ENCODE measurements at regions not wholly inside any gene's neighbourhood (a gene's known extent, or its start where the extent isn't known, plus 50 kb on each side); places are given as distances from the start of the nearest gene placed in this dataset.

DNA sequence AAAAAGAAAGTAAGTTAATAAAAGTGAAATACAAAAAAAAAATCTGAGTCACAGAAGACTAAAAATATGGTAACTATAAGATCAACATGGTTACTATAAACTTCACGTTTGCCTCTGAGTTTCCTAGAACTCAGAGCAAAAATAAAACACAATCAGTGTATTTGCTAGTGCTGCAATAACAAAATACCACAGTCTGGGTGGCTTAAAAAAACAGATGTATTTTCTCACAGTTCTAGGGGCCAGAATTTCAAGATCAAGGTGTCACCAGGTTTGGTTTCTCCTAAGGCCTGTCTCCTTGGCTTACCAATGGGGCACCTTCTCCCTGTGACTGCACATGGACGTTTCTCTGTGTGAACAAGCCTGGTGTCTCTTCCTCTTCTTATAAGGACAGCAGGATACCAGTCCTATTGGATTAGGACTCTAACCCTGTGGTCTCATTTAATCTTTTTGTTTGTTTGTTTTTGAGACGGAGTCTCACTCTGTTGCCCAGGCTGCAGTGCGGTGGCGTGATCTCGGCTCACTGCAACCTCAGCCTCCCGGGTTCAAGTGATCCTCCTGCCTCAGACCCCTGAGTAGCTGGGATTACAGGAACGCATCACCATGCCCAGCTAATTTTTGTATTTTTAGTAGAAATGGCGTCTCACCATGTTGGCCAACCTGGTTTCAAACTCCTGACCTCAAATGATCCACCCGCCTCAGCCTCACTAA, 104.9 kb upstream of the LOC128125822 start:
- no peak for TF ChIP-seq PPARA (CRISPR knock-in tag; IDR thresholded peaks at IDR 0.05; ENCODE audit: borderline replicate concordance)
- TF ChIP-seq, protein P1, sequence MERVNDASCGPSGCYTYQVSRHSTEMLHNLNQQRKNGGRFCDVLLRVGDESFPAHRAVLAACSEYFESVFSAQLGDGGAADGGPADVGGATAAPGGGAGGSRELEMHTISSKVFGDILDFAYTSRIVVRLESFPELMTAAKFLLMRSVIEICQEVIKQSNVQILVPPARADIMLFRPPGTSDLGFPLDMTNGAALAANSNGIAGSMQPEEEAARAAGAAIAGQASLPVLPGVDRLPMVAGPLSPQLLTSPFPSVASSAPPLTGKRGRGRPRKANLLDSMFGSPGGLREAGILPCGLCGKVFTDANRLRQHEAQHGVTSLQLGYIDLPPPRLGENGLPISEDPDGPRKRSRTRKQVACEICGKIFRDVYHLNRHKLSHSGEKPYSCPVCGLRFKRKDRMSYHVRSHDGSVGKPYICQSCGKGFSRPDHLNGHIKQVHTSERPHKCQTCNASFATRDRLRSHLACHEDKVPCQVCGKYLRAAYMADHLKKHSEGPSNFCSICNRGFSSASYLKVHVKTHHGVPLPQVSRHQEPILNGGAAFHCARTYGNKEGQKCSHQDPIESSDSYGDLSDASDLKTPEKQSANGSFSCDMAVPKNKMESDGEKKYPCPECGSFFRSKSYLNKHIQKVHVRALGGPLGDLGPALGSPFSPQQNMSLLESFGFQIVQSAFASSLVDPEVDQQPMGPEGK (CRISPR knock-in tag; IDR thresholded peaks at IDR 0.05; ENCODE audit: borderline replicate concordance) = no peak
- TF ChIP-seq GLIS3 (CRISPR knock-in tag; IDR thresholded peaks at IDR 0.05) = no peak
- TF ChIP-seq, protein P2, sequence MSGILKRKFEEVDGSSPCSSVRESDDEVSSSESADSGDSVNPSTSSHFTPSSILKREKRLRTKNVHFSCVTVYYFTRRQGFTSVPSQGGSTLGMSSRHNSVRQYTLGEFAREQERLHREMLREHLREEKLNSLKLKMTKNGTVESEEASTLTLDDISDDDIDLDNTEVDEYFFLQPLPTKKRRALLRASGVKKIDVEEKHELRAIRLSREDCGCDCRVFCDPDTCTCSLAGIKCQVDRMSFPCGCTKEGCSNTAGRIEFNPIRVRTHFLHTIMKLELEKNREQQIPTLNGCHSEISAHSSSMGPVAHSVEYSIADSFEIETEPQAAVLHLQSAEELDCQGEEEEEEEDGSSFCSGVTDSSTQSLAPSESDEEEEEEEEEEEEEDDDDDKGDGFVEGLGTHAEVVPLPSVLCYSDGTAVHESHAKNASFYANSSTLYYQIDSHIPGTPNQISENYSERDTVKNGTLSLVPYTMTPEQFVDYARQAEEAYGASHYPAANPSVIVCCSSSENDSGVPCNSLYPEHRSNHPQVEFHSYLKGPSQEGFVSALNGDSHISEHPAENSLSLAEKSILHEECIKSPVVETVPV (CRISPR knock-in tag; IDR thresholded peaks at IDR 0.05) = no peak
- TF ChIP-seq, protein P3, sequence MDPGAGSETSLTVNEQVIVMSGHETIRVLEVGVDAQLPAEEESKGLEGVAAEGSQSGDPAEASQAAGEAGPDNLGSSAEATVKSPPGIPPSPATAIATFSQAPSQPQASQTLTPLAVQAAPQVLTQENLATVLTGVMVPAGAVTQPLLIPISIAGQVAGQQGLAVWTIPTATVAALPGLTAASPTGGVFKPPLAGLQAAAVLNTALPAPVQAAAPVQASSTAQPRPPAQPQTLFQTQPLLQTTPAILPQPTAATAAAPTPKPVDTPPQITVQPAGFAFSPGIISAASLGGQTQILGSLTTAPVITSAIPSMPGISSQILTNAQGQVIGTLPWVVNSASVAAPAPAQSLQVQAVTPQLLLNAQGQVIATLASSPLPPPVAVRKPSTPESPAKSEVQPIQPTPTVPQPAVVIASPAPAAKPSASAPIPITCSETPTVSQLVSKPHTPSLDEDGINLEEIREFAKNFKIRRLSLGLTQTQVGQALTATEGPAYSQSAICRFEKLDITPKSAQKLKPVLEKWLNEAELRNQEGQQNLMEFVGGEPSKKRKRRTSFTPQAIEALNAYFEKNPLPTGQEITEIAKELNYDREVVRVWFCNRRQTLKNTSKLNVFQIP (CRISPR knock-in tag; IDR thresholded peaks at IDR 0.05; ENCODE audit: borderline replicate concordance, low read depth) = no peak
- TF ChIP-seq OSR1 (CRISPR knock-in tag; IDR thresholded peaks at IDR 0.05) = no peak
